Tibial nerve (tissue), 3 donors: ENCODE measurements at regions not wholly inside any gene's neighbourhood (a gene's known extent, or its start where the extent isn't known, plus 50 kb on each side); places are given as distances from the start of the nearest gene placed in this dataset.

Source experiments
- CTCF ChIP-seq, 5 experiments: fragments of 200-600 bp in 3 of 5; fragments of 450-650 bp in 2 of 5; sonication (generic) in 3 of 5; IDR thresholded peaks; one replicate each; pipeline ENCODE4 v1.5.1; 2016 to 2019; ENCODE audit warnings: antibody characterized with exemption in 5 of 5, mild to moderate bottlenecking in 3 of 5, moderate library complexity in 2 of 5
- POLR2A ChIP-seq, 2 donors: fragments of 450-650 bp; IDR thresholded peaks; one replicate each; pipeline ENCODE4 v1.6.1; 2017; ENCODE audit warnings: antibody characterized with exemption in 2 of 2, mild to moderate bottlenecking in 2 of 2, moderate library complexity in 2 of 2

GRCh38 chr20:48132834-48133233 is 347.6 kb upstream of the SULF2 start:
- TF ChIP-seq CTCF (IDR thresholded peaks at IDR 0.05) (no peak), POLR2A (IDR thresholded peaks at IDR 0.05) (no peak)
